HCEC 1CT (cell line): ENCODE measurements at regions not wholly inside any gene's neighbourhood (a gene's known extent, or its start where the extent isn't known, plus 50 kb on each side); places are given as distances from the start of the nearest gene placed in this dataset.
"Not testable (repeated sequence)": the region's sequence is repeated elsewhere in the genome, so short reads cannot be mapped to it uniquely, and the experiment has no call there.

ENCODE experiments used
- DNase-seq: peaks from one replicate; pipeline ENCODE4 v3.0.0-alpha.2; 2017

- no peak for DNase-seq
Measured at GRCh38 chr16:85447693-85448313, 165.3 kb upstream of the GSE1 start.

GRCh38 chr16:85448557-85449190 is 164.4 kb upstream of the GSE1 start:
- no peak for DNase-seq

DNA sequence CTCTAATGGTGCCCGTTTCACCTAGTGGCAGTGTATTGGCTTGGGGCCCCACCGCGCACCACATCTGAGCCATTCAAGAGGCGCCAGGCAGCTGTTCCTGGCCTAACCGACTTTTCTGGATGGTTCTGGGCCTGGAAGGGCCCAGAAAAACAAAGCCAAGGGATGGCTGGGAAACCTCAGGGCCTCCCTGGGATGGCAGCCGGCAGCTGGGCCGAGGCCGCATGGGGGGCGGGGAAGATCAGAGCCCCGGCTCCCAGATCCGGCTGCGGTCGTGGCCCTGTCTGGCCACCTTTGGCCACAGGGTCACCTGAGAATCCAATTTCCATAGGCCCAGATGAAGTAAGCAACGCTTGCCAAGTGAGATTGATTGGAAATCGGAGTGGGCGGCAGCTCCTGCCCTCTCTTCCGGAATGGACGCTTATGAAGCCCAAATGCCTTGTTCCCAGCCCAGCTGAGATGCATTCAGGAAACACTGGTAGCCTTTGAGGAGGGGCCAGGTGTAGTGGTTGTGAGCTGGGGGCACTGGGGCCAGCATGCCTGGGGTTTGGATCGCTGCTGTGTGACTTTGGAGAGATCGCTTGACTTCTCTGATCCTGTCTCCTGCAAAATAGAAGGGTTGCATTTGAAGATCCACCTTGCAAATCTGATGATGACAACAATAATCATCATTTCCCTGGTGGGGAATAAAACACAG is 163.8 kb upstream of the GSE1 start:
- DNase-seq = no peak

DNA sequence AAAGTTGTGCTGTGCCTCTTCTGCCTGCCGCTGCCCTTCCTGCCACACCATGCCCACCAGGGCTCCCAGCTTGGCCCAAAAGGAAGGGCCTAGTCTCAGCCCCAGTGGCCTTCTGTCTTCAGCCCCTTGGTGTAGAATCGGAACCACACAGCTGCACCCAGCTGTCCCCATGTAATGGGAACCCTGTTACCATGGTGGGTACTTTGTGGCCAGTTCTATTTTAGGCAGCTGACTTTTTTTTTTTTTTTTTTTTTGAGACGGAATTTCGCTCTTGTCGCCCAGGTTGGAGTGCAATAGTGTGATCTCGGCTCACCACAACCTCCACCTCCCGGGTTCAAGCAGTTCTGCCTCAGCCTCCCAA is 163.3 kb upstream of the GSE1 start:
- no peak for DNase-seq

GRCh38 chr16:85451142-85451541 is 162.0 kb upstream of the GSE1 start:
- not testable (repeated sequence) for DNase-seq

- no peak for DNase-seq
Measured at GRCh38 chr16:85451641-85452363, 161.3 kb upstream of the GSE1 start.

DNA sequence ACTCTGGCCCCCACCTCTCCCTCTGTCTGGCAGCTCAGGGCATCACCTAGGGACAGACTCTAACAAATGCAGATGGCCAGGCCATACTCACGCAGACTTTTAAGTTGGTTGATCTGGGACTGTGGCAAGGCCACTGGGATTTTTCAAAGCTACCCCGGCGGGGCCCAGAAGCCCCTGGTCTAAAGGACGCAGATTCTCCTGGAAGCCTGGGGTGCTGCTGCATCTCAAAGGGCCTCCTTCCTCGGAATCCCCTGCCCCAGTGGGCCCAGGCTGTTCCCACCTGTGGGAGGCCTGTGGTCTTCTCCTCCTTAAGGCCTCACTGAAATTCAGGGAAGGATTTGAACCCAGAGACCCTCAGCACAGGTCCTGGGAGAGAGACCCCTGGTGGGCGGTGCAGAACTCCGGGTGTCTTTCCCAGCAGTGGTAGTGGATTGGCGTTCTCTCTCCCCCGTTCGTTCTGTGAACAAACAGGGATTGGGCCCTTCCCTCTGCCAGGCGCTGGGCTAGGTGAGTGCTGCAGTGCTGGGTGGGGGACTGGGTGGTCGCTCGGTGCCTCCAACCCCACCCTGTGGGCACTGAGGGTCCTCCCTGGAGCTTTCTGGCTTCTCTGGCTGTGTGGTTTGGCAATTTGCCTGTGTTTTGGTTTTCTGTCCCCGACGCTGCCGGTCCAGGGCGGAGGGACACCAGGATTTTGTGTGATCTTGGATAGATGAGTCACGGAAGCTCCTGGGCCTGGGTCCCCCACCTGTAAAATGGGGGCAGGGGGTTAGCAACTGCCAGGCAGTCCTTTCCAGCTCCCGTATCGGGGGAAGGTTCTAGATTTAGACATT is 160.5 kb upstream of the GSE1 start:
- DNase-seq = no peak

- no peak for DNase-seq
Measured at GRCh38 chr16:85453194-85453678, 159.9 kb upstream of the GSE1 start.

GRCh38 chr16:85453703-85454102 is 159.4 kb upstream of the GSE1 start:
- no peak for DNase-seq

- no peak for DNase-seq
Measured at GRCh38 chr16:85454171-85454872, 158.8 kb upstream of the GSE1 start.

DNA sequence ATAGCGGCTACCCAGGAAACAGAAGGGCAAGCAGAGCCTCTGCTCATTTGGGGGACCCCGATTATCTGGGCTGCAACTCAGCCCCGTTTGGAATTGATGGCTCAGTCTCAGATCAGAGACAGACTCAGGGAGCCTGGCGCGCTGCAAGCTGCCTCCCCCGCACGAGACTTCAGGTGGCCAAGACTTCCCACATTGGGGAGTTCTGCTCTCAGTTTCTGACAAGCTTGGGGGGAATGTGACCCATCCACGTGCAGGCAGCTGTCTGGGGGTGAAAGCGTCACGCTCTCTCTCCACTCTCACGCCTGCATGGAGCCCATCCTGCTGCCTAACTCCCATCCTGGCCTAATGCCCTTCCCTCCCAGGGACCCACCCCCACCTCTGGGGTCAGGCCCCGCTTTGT is 157.6 kb upstream of the GSE1 start:
- DNase-seq = no peak

DNA sequence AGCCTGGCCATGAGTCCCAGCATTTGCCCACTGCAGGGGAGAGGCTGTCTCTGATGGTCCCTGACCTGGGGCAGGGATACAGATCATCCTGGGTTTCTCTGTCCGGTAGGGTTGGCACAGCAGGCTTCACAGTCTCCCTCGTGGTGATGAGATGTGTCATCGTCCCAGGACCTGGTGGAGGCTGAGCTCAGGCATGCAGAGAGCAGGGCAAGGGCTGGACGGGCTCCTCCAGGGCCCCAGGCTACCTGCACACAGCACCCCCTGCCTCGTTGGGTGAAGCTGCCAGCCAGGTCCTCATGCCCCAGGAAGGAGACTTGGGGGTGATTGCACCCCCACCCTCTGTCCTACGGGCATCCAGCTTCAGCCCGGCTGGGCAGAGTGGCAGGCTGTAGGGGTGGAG is 155.8 kb upstream of the GSE1 start:
- no peak for DNase-seq

DNA sequence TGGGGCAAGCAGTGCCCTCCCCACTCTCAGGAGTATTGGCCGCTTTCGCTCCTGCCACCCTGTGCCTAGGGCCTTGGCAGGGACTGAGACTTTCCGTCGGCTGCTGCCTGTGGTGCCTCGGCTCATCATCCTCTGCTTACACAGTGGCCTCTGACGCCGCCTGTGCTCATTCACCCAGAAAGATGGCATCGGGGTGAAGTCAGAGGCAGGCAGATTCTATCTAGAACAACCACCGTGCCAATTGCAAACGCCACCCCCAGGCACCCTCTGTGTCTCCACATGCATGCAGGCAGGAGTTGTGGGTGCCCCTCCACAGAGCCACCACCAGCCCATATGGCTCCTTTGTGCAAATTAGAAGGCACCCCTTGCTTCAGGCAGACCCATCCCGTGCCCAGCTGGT is 154.2 kb upstream of the GSE1 start:
- no peak for DNase-seq

DNA sequence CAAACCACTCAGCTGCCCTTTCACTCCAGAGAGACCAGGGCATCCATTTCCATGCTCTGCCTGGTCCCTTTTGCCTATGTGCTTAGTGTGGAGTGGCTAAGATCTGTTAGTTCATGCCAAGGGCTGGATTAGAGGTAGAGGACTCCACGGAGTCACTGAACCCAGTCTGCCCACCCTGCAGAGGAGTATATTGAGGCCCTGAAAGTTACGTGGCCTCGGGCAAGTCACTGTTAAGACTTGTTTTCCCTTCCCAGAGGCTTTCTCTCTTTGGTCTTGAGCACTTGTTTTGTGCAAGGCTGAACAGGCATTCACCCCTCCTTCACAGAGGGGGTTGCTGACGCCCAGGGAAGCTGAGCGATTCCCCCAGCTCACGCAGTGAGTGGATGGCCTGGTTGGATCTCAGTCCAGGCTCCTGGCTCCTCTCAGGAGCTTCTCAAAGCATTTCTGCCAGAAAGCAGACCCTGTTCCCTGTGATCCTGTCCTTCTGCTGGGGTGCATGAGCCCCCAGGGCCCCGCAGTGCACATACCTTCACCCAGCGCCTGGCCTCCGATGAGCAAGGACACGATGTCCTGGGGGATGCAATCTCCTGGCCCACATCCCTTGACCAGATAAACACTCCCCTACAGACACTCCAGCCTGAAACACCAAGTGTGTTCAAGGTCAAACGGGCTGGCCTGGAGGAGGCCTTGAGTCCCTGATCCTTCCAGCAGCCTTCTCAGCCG is 153.4 kb upstream of the GSE1 start:
- DNase-seq = no peak

GRCh38 chr16:85460252-85461021 is 152.7 kb upstream of the GSE1 start:
- no peak for DNase-seq

GRCh38 chr16:85461022-85461813 is 151.9 kb upstream of the GSE1 start:
- peak; percentile 63 for DNase-seq

- DNase-seq = no peak
Measured at GRCh38 chr16:85461814-85462713, 151.1 kb upstream of the GSE1 start.
